ENCODE measurements at regions not wholly inside any gene's neighbourhood (a gene's known extent, or its start where the extent isn't known, plus 50 kb on each side); places are given as distances from the start of the nearest gene placed in this dataset.
A peak's percentile ranks its signal among the peaks of the same experiment; 100 is the strongest.

DNA sequence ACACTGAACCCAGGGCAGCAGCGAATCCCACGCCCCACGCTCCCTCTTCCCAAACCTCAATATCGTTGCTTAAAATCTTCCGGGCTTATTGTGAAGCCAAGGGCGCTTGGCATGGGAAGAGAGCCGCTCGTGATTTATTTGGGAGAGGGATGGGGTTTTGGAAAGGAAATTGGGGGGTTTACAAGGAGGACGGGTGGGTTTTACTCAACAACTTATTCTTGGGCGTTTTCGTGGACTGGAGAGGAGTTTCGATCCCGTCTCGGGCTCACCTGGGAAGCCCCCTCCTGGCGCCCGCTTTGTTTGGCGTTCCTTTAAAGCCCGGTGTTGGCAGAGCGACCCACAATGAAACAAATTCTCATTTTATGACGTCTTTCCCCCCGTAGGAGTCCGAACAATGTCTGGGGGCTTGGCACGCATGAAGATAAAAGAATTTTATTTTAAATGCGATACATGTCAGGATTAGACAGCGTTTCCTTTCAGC lies 135.3 kb downstream of the INSIG2 start:
- no peak overlapping the region for H3K27ac ChIP-seq
- no peak for DNase-seq
- H3K4me3 ChIP-seq (ENCODE audit: low read depth, low read length) = peak overlapping the region; percentile 40
- no peak for TF ChIP-seq CTCF (IDR thresholded peaks at IDR 0.05; ENCODE audit: low read depth, low read length, missing control alignments)
- in situ Hi-C loops (cut with HindIII; ENCODE audit: low pct_ligation_motif_present, low sequenced_read_pairs) = loop anchor here (25.0 kb wide), 1 partner anchor 639 kb away; no protein-coding TSS in a partner anchor
- H3K27me3 ChIP-seq (replicated peaks) = peaks cover 39% of the 10 kb centered on the region
- H3K36me3 ChIP-seq (replicated peaks) = no peaks in the 10 kb centered on the region

DNA sequence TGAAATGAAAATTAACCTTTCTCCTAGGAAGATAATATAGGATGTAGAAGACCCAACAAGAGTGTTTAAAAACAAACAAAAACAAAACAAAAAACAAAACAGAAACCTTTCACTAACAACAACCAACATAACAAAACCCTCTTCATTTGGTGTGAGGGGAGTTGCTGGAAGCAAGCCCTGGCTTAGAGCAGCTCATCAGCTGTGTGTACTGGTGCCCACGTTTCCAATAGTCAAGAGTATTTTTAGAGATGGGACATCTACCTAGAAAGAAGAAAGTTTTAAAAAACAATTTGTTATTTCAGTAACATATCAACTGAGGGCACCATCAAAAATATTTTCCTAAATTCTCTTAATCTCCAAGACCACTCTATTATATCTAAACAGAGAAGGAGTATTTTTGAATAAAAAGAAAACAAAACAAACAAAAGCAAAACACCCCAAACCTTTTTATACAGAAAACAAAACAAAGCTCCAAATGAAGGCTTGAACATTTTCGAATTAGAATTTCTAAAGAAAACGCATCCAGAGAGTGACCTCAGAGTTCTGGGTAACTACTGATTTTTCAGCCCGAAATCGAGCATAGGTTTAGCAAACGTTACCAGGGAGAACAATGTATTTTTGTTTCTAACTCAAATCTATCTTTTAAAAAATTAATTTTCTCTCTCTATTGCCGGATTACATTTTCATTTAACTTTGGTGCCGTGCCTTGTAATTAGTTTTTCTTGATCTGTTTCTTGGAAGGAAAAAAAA lies 134.6 kb downstream of the INSIG2 start:
- TF ChIP-seq CTCF (IDR thresholded peaks at IDR 0.05; ENCODE audit: low read depth, low read length, missing control alignments) = no peak
- in situ Hi-C loops (cut with HindIII; ENCODE audit: low pct_ligation_motif_present, low sequenced_read_pairs) = loop anchor here (25.0 kb wide), 1 partner anchor 639 kb away; no protein-coding TSS in a partner anchor
- H3K27me3 ChIP-seq (replicated peaks) = peaks cover 39% of the 10 kb centered on the region
- no peak overlapping the region for H3K4me3 ChIP-seq (ENCODE audit: low read depth, low read length)
- no peak overlapping the region for H3K27ac ChIP-seq
- DNase-seq = no peak
- H3K36me3 ChIP-seq (replicated peaks) = no peaks in the 10 kb centered on the region

DNA sequence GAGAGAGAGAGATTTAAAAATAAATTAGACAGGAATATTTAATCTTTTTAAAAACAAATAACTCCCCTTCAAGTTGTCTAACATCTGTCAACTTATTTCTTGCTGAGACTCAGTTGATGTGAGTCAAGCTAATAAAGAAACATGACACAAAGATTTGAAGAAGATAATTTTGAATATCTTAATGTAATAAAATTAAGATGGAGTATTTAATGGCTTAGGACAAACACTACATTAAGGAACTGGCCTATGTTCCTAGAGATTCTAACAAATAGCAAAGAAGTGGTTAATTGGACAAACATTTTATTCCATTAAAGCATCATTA lies 134.0 kb downstream of the INSIG2 start:
- H3K4me3 ChIP-seq (ENCODE audit: low read depth, low read length) = no peak overlapping the region
- DNase-seq = no peak
- H3K36me3 ChIP-seq (replicated peaks) = no peaks in the 10 kb centered on the region
- in situ Hi-C loops (cut with HindIII; ENCODE audit: low pct_ligation_motif_present, low sequenced_read_pairs) = loop anchor here (25.0 kb wide), 1 partner anchor 640 kb away; no protein-coding TSS in a partner anchor
- peaks cover 39% of the 10 kb centered on the region for H3K27me3 ChIP-seq (replicated peaks)
- H3K27ac ChIP-seq = no peak overlapping the region
- TF ChIP-seq CTCF (IDR thresholded peaks at IDR 0.05; ENCODE audit: low read depth, low read length, missing control alignments) = no peak

DNA sequence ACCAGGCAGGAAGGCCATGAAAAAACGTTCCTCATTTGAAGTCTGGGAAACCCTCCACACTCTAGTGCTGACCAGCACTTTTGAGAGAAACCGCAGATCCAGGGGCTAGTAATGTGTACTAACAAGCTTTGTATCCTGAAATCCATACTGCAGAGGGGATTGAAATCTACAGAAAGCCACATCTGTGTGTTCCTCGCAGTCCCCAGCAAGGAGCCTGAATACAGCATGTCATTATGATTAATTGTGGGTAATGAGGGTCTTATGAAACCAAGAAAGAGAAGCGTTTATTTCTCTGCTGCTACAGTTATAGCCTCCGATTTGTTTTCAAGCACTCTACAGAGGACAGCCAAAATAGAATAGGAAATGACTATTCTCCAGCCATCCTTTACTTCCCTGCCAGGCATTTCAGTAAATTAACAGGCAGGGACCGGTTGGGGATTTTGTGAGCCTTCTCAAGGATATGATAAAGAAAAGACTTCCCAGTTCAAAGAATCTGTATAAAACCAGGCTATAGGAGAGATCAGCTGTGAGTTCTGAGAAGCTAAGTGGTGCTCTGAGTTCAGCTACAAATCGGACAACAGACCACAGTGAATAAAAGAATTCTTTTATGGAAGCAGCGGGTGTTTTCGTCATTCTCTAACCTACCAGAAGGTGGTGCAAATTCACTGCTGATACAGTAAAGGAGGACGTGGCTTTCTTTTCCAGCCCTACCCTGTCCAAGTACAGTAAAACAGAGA lies 133.4 kb downstream of the INSIG2 start:
- Histone ChIP-seq H3K36me3 (replicated peaks) (no peaks in the 10 kb centered on the region), H3K4me3 (ENCODE audit: low read depth, low read length) (no peak overlapping the region), H3K27me3 (replicated peaks) (peaks cover 39% of the 10 kb centered on the region), H3K27ac (no peak overlapping the region)
- in situ Hi-C loops (cut with HindIII; ENCODE audit: low pct_ligation_motif_present, low sequenced_read_pairs) = loop anchor here (25.0 kb wide), 1 partner anchor 641 kb away; no protein-coding TSS in a partner anchor
- peak; percentile 77 for TF ChIP-seq CTCF (IDR thresholded peaks at IDR 0.05; ENCODE audit: low read depth, low read length, missing control alignments)
- peak; percentile 78 for DNase-seq

DNA sequence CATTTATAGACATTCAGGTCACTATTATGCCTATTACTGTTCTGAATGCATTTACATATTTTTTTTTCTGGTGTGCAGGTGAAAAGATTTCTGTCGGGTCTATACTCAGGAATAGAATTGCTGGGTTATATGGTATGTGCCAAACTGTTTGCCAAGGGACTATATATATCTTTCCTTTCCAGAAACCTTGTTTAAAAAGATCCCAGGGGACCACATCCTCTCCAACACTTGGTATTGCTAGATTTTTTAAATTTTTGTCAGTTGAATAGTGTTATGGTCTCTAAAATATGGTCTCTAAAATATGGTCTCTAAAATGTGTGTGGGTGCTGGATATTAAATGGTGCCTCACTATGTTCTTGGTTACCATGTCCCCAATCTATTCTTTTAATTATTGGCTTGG lies 131.3 kb downstream of the INSIG2 start:
- in situ Hi-C loops (cut with HindIII; ENCODE audit: low pct_ligation_motif_present, low sequenced_read_pairs) = loop anchor here (25.0 kb wide), 1 partner anchor 643 kb away; no protein-coding TSS in a partner anchor
- H3K36me3 ChIP-seq (replicated peaks) = no peaks in the 10 kb centered on the region
- H3K27ac ChIP-seq = no peak overlapping the region
- TF ChIP-seq CTCF (IDR thresholded peaks at IDR 0.05; ENCODE audit: low read depth, low read length, missing control alignments) = no peak
- no peak overlapping the region for H3K4me3 ChIP-seq (ENCODE audit: low read depth, low read length)
- peaks cover 26% of the 10 kb centered on the region for H3K27me3 ChIP-seq (replicated peaks)
- DNase-seq = no peak
